ENCODE measurements at regions not wholly inside any gene's neighbourhood (a gene's known extent, or its start where the extent isn't known, plus 50 kb on each side); places are given as distances from the start of the nearest gene placed in this dataset.

DNA sequence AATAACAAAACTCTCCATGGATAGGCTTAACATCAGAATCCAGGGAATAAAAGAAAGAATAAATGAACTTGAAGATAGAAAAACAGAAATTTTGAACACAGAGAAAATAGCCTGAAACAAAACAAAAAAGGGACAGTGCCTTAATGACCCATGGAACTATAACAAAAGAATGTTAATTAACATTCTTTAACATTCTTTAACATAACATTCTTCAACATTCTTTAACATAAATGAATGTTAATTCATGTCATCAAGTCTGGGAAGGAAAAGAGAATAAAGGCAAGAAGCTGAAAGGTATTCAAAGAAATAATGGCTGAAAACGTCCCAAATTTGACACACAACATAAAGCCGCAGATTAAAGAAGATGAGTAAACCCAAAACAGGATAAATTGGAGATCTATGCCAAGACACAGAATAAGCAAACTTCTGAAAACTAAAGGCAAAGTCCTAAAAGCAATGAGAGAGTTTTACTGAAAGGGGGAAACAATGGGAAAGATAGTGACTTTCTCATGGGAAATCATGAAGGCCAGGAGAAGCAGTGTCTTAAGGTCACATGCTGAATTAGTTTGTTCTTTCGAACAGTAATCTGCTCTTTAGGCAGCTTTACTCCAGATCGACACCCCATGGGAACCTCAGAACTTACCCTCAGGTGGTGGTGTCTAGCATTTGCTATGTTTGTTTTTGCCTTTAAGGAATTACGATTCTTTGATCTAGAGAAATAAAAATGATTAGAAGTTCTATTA, 483.0 kb downstream of the KDM4C start:
- H3K9ac ChIP-seq (ENCODE audit: low read length): no peak overlapping the region
- H3K27ac ChIP-seq (ENCODE audit: low read length): no peak overlapping the region
- no peak overlapping the region for H2AFZ ChIP-seq (ENCODE audit: low read depth, low read length)
- H3K4me1 ChIP-seq (ENCODE audit: low read length): no peaks in the 10 kb centered on the region
- H3K27me3 ChIP-seq (ENCODE audit: low read depth, low read length): no peaks in the 10 kb centered on the region
- no peak overlapping the region for H3K4me3 ChIP-seq (ENCODE audit: low read length)
- H3K4me2 ChIP-seq (ENCODE audit: low read length): no peak overlapping the region
- H3K36me3 ChIP-seq (replicated peaks; ENCODE audit: low read depth, low read length): no peaks in the 10 kb centered on the region
- no peaks in the 10 kb centered on the region for H3K9me3 ChIP-seq (ENCODE audit: insufficient read depth, low read length)
- no peak for TF ChIP-seq EZH2phosphoT487 (IDR thresholded peaks at IDR 0.05; ENCODE audit: low read depth)
- TF ChIP-seq, protein P1, sequence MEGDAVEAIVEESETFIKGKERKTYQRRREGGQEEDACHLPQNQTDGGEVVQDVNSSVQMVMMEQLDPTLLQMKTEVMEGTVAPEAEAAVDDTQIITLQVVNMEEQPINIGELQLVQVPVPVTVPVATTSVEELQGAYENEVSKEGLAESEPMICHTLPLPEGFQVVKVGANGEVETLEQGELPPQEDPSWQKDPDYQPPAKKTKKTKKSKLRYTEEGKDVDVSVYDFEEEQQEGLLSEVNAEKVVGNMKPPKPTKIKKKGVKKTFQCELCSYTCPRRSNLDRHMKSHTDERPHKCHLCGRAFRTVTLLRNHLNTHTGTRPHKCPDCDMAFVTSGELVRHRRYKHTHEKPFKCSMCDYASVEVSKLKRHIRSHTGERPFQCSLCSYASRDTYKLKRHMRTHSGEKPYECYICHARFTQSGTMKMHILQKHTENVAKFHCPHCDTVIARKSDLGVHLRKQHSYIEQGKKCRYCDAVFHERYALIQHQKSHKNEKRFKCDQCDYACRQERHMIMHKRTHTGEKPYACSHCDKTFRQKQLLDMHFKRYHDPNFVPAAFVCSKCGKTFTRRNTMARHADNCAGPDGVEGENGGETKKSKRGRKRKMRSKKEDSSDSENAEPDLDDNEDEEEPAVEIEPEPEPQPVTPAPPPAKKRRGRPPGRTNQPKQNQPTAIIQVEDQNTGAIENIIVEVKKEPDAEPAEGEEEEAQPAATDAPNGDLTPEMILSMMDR (IDR thresholded peaks at IDR 0.05; ENCODE audit: low read depth, low read length): no peak
- H4K20me1 ChIP-seq (ENCODE audit: insufficient read depth, low read length): no peaks in the 10 kb centered on the region
- no peaks in the 10 kb centered on the region for H3K79me2 ChIP-seq (ENCODE audit: low read length)

DNA sequence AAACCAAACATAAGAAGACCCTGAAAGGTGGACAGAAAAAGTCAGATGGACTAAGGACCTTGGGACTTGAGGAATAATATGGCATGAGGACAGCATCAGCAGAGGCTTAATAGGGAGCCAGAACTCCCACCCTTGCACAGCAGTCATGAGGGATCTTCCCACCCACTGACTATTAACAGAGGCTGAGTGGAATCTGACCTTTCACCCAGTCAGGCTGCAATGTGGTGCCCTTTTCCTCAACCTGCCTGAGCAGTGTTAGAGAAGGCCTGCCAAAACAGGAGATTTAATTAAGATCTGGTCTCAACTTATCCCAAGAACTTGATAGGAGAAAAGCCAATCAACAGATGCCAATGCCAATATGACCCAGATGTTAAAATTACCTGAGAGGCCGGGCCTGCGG, 481.9 kb downstream of the KDM4C start:
- no peak overlapping the region for H3K27ac ChIP-seq (ENCODE audit: low read length)
- H3K27me3 ChIP-seq (ENCODE audit: low read depth, low read length): no peaks in the 10 kb centered on the region
- no peak overlapping the region for H2AFZ ChIP-seq (ENCODE audit: low read depth, low read length)
- no peak overlapping the region for H3K4me2 ChIP-seq (ENCODE audit: low read length)
- no peak overlapping the region for H3K9ac ChIP-seq (ENCODE audit: low read length)
- no peaks in the 10 kb centered on the region for H3K36me3 ChIP-seq (replicated peaks; ENCODE audit: low read depth, low read length)
- no peaks in the 10 kb centered on the region for H3K9me3 ChIP-seq (ENCODE audit: insufficient read depth, low read length)
- H3K79me2 ChIP-seq (ENCODE audit: low read length): no peaks in the 10 kb centered on the region
- no peaks in the 10 kb centered on the region for H4K20me1 ChIP-seq (ENCODE audit: insufficient read depth, low read length)
- TF ChIP-seq EZH2phosphoT487 (IDR thresholded peaks at IDR 0.05; ENCODE audit: low read depth): no peak
- TF ChIP-seq, protein P1 (IDR thresholded peaks at IDR 0.05; ENCODE audit: low read depth, low read length): no peak
- no peaks in the 10 kb centered on the region for H3K4me1 ChIP-seq (ENCODE audit: low read length)
- no peak overlapping the region for H3K4me3 ChIP-seq (ENCODE audit: low read length)

- H3K27me3 ChIP-seq (ENCODE audit: low read depth, low read length): no peaks in the 10 kb centered on the region
- H4K20me1 ChIP-seq (ENCODE audit: insufficient read depth, low read length): no peaks in the 10 kb centered on the region
- no peaks in the 10 kb centered on the region for H3K4me1 ChIP-seq (ENCODE audit: low read length)
- H3K27ac ChIP-seq (ENCODE audit: low read length): no peak overlapping the region
- TF ChIP-seq EZH2phosphoT487 (IDR thresholded peaks at IDR 0.05; ENCODE audit: low read depth): no peak
- TF ChIP-seq, protein P1 (IDR thresholded peaks at IDR 0.05; ENCODE audit: low read depth, low read length): no peak
- H2AFZ ChIP-seq (ENCODE audit: low read depth, low read length): no peak overlapping the region
- no peak overlapping the region for H3K9ac ChIP-seq (ENCODE audit: low read length)
- no peaks in the 10 kb centered on the region for H3K36me3 ChIP-seq (replicated peaks; ENCODE audit: low read depth, low read length)
- no peaks in the 10 kb centered on the region for H3K9me3 ChIP-seq (ENCODE audit: insufficient read depth, low read length)
- H3K79me2 ChIP-seq (ENCODE audit: low read length): no peaks in the 10 kb centered on the region
- H3K4me3 ChIP-seq (ENCODE audit: low read length): no peak overlapping the region
- no peak overlapping the region for H3K4me2 ChIP-seq (ENCODE audit: low read length)
Measured at GRCh38 chr9:7238247-7238637, 480.5 kb downstream of the KDM4C start.

- no peak overlapping the region for H2AFZ ChIP-seq (ENCODE audit: low read depth, low read length)
- H3K9ac ChIP-seq (ENCODE audit: low read length): no peak overlapping the region
- no peaks in the 10 kb centered on the region for H3K9me3 ChIP-seq (ENCODE audit: insufficient read depth, low read length)
- no peaks in the 10 kb centered on the region for H4K20me1 ChIP-seq (ENCODE audit: insufficient read depth, low read length)
- H3K4me2 ChIP-seq (ENCODE audit: low read length): no peak overlapping the region
- H3K36me3 ChIP-seq (replicated peaks; ENCODE audit: low read depth, low read length): no peaks in the 10 kb centered on the region
- H3K4me3 ChIP-seq (ENCODE audit: low read length): no peak overlapping the region
- no peaks in the 10 kb centered on the region for H3K4me1 ChIP-seq (ENCODE audit: low read length)
- TF ChIP-seq, protein P1 (IDR thresholded peaks at IDR 0.05; ENCODE audit: low read depth, low read length): no peak
- TF ChIP-seq EZH2phosphoT487 (IDR thresholded peaks at IDR 0.05; ENCODE audit: low read depth): no peak
- no peak overlapping the region for H3K27ac ChIP-seq (ENCODE audit: low read length)
- peaks cover under 1% of the 10 kb centered on the region for H3K27me3 ChIP-seq (ENCODE audit: low read depth, low read length)
- H3K79me2 ChIP-seq (ENCODE audit: low read length): no peaks in the 10 kb centered on the region
Measured at GRCh38 chr9:7237473-7238246, 479.9 kb downstream of the KDM4C start.

All from OCI-LY3 (cell line).